Gastroesophageal sphincter (tissue), 3 donors: ENCODE measurements at regions not wholly inside any gene's neighbourhood (a gene's known extent, or its start where the extent isn't known, plus 50 kb on each side); places are given as distances from the start of the nearest gene placed in this dataset.

Source experiments
- CTCF ChIP-seq, 4 experiments: fragments of 200-600 bp in 2 of 4; fragments of 450-650 bp in 2 of 4; sonication (generic) in 1 of 4; IDR thresholded peaks; one replicate each; pipeline ENCODE4 v1.5.1; 2017 to 2019; ENCODE audit warnings: antibody characterized with exemption in 4 of 4, mild to moderate bottlenecking in 2 of 4, moderate library complexity in 2 of 4
- EP300 ChIP-seq: sonication (generic); formaldehyde crosslinking; IDR thresholded peaks from one replicate; pipeline ENCODE4 v1.6.1; 2017; ENCODE audit warnings: antibody characterized with exemption, mild to moderate bottlenecking
- POLR2A ChIP-seq, 2 donors: fragments of 450-650 bp; IDR thresholded peaks; one replicate each; pipeline ENCODE4 v1.6.1; 2017; ENCODE audit warnings: antibody characterized with exemption in 2 of 2, mild to moderate bottlenecking in 2 of 2, moderate library complexity in 1 of 2
- POLR2AphosphoS5 ChIP-seq: sonication (generic); formaldehyde crosslinking; IDR thresholded peaks from one replicate; pipeline ENCODE4 v1.6.1; 2017; ENCODE audit warnings: antibody characterized with exemption

- TF ChIP-seq CTCF (IDR thresholded peaks at IDR 0.05), result no peak
- TF ChIP-seq POLR2A (IDR thresholded peaks at IDR 0.05), result no peak
- TF ChIP-seq EP300, result no peak
- TF ChIP-seq POLR2AphosphoS5, result no peak
These were observed 249.5 kb downstream of the PHLDA1 start for GRCh38 chr12:75782069-75782581.
